Activated T-cell treated with anti-CD3 and anti-CD28 coated beads, Interleukin-2, amount 50 U/mL, for 72 hours (primary cell): ENCODE measurements at regions not wholly inside any gene's neighbourhood (a gene's known extent, or its start where the extent isn't known, plus 50 kb on each side); places are given as distances from the start of the nearest gene placed in this dataset.
"Not testable (repeated sequence)": the region's sequence is repeated elsewhere in the genome, so short reads cannot be mapped to it uniquely, and the experiment has no call there.

Source experiments
- ATAC-seq, 2 donors: fragments of 150-1000 bp; cut with Tn5 transposase; replicated peaks in 1 of 2; 2 replicates each; pipeline ENCODE4 v1.10.0; 2021; ENCODE audit warnings: moderate library complexity in 2 of 2, mild to moderate bottlenecking in 1 of 2
- DNase-seq, 2 donors: peaks; one replicate each; pipeline ENCODE4 v3.0.0; 2021 to 2022; ENCODE audit warnings: mixed read lengths in 1 of 2
- H3K27ac Mint-ChIP-seq: one replicate; pipeline ENCODE4 v1.8.0; 2022; ENCODE audit warnings: mild to moderate bottlenecking, moderate library complexity, mixed read lengths
- H3K27me3 Mint-ChIP-seq: one replicate; pipeline ENCODE4 v1.8.0; 2022; ENCODE audit warnings: low read depth, mixed read lengths
- H3K36me3 Mint-ChIP-seq, 2 donors: one replicate each; pipeline ENCODE4 v1.8.0; 2022; ENCODE audit warnings: mixed read lengths in 2 of 2, mild to moderate bottlenecking in 1 of 2; ENCODE audit not compliant: insufficient read depth in 2 of 2
- H3K4me1 Mint-ChIP-seq: one replicate; pipeline ENCODE4 v1.8.0; 2022; ENCODE audit warnings: low read depth, mixed read lengths
- H3K4me3 Mint-ChIP-seq, 2 donors: one replicate each; pipeline ENCODE4 v1.8.0; 2022; ENCODE audit warnings: mild to moderate bottlenecking in 2 of 2, mixed read lengths in 2 of 2, moderate library complexity in 2 of 2
- H3K9me3 Mint-ChIP-seq, 2 donors: one replicate each; pipeline ENCODE4 v1.8.0; 2022; ENCODE audit warnings: mixed read lengths in 2 of 2

DNA sequence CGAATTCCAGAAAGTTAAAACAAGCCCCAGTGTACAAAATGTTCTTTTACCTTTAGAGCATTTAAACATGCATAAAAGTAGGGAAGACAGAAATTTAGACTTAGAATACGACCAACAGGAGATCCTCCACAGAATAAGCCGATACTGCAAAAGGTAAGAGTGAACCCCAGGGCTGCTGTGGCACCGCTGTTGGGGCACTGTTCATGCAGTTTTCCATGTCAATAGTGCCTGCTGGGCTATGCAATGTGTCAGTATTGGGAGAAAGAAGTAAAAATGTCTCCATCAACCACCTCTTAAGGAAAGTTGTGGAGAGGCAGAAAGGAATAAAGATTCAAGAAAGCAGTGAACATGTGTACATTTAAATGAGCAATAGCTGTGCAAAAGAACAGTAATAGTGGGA is 326.5 kb upstream of the SEMA3C start:
- DNase-seq (no peak), ATAC-seq (no peak)
- H3K9me3 Mint-ChIP-seq = peaks cover 4 to 14% of the 10 kb centered on the region in 2 donors
- no peak overlapping the region for H3K4me3 Mint-ChIP-seq
- H3K27ac Mint-ChIP-seq = no peak overlapping the region
- H3K4me1 Mint-ChIP-seq = no peaks in the 10 kb centered on the region
- no peaks in the 10 kb centered on the region for H3K36me3 Mint-ChIP-seq
- no peaks in the 10 kb centered on the region for H3K27me3 Mint-ChIP-seq

DNA sequence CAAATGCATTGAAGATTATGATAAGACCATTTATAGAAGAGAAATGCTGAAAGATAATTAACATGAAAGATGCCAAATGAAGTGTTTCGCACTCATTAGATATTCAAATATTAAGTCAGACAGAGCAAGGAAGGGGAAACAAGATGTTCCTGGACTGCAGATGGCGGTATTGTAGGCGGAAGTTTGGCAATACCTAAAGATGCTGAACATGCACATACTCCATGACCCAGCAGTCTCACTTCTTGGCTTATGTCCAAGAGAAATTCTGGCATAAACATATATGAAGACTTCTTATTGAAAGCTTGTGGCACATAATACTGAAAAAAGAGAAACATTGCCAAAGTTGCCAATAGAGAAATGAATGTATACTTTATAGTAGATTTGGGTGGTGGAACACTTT is 325.4 kb upstream of the SEMA3C start:
- no peaks in the 10 kb centered on the region for H3K27me3 Mint-ChIP-seq
- H3K27ac Mint-ChIP-seq = no peak overlapping the region
- no peak for ATAC-seq

DNA sequence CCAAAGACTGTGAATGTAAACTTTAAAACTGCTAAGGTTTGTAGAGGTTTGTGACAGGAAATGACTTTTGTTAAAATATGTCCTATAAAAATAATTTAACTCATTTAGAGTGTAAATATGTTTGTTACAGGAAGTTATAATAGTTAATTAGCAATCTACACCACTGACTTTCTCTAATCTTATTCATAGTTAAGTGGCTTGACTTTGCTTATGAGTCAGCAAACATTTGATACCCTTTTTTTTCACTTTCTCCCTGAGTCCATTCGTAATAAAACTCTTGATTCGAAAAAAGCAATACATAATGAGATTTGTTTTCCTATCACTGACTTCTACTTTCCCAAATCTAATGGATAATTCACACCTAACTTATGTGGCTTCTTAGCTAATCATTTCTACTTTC is 317.7 kb upstream of the SEMA3C start:
- Mint-ChIP-seq H3K4me3 (no peak overlapping the region), H3K9me3 (peaks cover 2 to 9% of the 10 kb centered on the region in 2 donors), H3K36me3 (no peaks in the 10 kb centered on the region), H3K27me3 (no peaks in the 10 kb centered on the region), H3K4me1 (no peaks in the 10 kb centered on the region), H3K27ac (no peak overlapping the region)
- DNase-seq (no peak), ATAC-seq (no peak)

More for the DNA sequence above, 325.4 kb upstream of the SEMA3C start:
- no peak for DNase-seq
- H3K9me3 Mint-ChIP-seq = peaks cover 4 to 13% of the 10 kb centered on the region in 2 donors
- H3K4me1 Mint-ChIP-seq = no peaks in the 10 kb centered on the region
- H3K4me3 Mint-ChIP-seq = no peak overlapping the region
- H3K36me3 Mint-ChIP-seq = no peaks in the 10 kb centered on the region

DNA sequence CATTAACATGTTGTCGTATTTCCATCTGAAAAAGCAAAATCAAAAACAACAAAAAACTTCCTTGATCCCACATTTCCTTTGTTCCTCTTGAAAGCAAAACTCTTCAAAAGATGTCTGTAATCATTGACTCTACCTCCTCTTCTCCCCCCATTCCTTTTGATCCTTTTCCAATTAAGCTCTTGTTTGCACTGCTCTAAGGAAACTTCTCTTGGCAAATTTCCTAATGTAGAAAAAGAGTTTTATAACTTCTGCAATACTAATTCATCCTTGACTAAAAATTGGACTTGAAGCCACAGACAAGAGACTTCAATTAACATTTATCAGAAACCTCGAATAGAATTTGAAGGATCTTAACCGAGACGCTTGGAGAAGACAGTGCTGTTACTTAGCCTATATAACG is 317.1 kb upstream of the SEMA3C start:
- DNase-seq (no peak), ATAC-seq (no peak)
- H3K9me3 Mint-ChIP-seq = peaks cover 2 to 6% of the 10 kb centered on the region in 2 donors
- no peak overlapping the region for H3K27ac Mint-ChIP-seq
- no peak overlapping the region for H3K4me3 Mint-ChIP-seq
- H3K36me3 Mint-ChIP-seq = no peaks in the 10 kb centered on the region
- H3K4me1 Mint-ChIP-seq = no peaks in the 10 kb centered on the region
- no peaks in the 10 kb centered on the region for H3K27me3 Mint-ChIP-seq

DNA sequence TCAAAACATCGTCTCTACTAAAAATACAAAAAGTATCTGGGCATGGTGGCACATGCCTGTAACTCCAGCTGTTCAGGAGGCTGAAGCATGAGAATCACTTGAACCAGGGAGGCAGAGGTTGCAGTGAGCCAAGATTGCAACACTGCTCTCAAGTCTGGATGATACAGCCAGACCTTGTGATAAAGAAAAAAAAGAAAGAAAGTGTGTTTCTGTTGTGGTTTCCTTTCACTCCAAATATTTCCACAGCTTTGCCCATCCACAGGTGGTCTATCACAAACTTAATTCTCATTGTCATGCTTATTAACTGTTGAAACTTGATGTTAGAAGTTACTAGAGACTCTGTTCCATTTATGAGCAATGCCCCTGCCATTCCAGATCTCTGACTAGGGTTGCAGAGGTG is 316.0 kb upstream of the SEMA3C start:
- no peak for ATAC-seq
- no peaks in the 10 kb centered on the region for H3K4me1 Mint-ChIP-seq
- peaks cover 2 to 4% of the 10 kb centered on the region in 2 donors for H3K9me3 Mint-ChIP-seq
- H3K4me3 Mint-ChIP-seq = no peak overlapping the region
- DNase-seq = no peak
- H3K36me3 Mint-ChIP-seq = no peaks in the 10 kb centered on the region
- no peaks in the 10 kb centered on the region for H3K27me3 Mint-ChIP-seq
- no peak overlapping the region for H3K27ac Mint-ChIP-seq

DNA sequence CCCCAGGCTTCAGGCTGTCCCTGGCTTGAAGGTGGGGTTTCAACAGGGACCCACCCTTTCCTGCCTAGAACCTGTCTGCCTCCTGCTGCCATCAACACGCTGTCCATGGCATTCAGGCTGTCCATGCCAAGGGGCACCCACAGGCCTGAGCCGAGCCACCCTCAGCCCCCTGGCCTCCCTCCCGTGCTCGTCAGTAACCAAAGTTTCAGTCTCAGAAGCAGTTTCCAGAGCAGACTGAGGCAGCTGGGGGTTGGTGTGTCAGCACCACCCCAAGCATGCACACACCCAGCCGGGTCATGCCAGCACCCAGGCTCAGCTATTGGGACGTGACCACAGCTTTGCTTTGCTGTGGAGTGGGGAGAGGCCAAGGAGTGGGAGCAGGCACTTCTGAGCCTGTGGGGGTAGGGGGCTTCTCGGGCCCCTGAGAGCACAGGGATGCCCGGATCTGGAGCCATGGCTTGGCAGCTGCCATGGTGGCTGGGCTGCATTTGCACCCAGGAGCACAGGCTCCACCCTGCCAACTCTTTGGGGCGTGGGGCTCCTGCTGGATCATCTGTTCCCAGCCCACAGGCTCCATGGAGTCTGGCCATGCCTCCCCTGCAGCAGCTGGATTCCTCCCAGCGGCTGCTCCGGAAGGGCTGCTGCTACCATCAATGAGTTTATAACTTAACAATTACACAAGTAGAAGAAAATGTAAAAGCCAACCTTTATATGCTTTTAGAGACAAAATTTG is 314.5 kb upstream of the SEMA3C start:
- ATAC-seq (no peak), DNase-seq (no peak)
- Mint-ChIP-seq H3K27ac (no peak overlapping the region), H3K36me3 (no peaks in the 10 kb centered on the region), H3K4me3 (no peak overlapping the region), H3K27me3 (no peaks in the 10 kb centered on the region), H3K9me3 (peaks cover 2 to 6% of the 10 kb centered on the region in 2 donors), H3K4me1 (no peaks in the 10 kb centered on the region)

DNA sequence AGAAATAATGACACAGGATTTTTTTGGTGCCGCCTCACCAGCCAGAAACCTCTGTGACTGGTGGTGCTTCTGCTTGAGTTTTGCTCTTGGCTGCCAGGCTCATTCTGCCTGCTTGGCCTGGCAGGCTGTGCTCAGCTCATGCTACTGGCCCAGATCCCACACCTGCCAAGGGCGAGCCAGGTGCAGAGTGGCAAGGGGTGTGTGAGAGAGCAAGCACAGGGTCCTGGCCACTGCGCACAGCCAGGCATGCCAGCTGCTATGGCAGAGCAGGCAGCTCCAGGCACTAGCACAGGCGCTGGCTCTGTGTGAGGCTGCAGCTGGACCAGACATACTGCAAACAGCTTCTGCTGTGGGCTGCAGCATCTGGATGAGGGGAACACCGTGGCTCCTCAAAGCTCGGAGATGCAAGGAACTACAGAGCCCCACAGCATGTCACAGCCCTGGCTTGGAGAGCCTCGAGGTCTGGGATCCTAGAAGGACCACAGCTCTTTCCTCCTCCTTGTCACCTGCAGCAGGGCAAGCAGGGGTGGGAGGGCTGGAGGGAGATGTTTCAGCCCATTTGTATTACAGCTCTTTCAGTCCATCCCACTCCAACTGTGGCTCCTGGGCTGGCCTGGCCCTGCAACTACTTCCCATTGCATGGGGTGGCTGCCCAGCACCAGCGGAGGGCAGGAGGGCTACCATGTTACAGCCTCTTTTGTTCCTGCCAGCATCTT is 313.4 kb upstream of the SEMA3C start:
- Mint-ChIP-seq H3K4me1 (no peaks in the 10 kb centered on the region), H3K27me3 (no peaks in the 10 kb centered on the region), H3K4me3 (no peak overlapping the region), H3K9me3 (peaks cover 0 to 8% of the 10 kb centered on the region in 2 donors), H3K27ac (no peak overlapping the region), H3K36me3 (no peaks in the 10 kb centered on the region)
- no peak for ATAC-seq
- no peak for DNase-seq

DNA sequence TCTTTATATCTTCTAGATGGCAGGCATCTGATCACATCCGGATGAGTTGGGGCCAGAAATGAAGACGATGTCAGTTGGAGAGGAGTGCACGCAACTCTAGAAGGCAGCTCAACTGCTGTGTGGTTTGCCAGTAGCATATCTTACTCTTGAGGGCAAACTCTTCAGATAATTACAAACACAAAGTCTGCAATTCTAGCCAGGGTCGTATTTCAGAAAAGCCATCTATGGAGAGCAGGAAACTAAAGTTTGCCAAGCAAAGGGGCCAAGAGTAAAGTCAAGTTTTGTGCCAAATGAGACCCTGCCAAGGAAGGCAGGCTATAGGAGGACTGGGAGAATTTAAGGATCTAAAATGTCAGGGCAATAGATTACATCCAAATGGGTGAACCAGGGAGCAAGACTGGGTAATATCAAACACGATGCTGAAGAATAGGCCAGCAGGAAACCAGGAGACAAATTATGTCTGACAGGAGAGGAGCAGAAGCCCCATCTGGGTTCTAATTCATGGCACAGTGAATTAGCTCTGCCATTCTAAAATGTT is 312.5 kb upstream of the SEMA3C start:
- DNase-seq (no peak), ATAC-seq (no peak)
- Mint-ChIP-seq H3K27ac (no peak overlapping the region), H3K4me1 (no peaks in the 10 kb centered on the region), H3K4me3 (no peak overlapping the region), H3K27me3 (no peaks in the 10 kb centered on the region), H3K9me3 (peaks cover 0 to 8% of the 10 kb centered on the region in 2 donors), H3K36me3 (no peaks in the 10 kb centered on the region)

DNA sequence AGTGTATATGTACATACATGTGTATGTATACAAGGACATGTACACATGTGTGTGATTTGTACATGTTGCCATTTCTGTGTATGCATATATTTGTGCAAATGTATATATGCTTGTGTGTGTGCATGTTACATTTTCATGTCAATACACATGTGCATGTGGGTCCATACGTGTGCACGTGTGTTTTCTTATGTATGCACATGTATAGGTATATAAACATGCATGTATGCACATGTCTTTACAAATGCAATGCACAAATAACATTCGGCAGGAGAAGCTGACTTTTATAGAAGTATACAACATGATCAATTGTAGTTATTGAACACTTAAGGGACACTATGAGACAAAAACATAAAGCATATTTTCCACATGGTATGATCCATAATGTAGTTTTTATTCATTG is 307.4 kb upstream of the SEMA3C start:
- no peak for ATAC-seq
- Mint-ChIP-seq H3K27me3 (no peaks in the 10 kb centered on the region), H3K4me1 (no peaks in the 10 kb centered on the region), H3K4me3 (no peak overlapping the region), H3K9me3 (peaks cover 2 to 18% of the 10 kb centered on the region in 2 donors), H3K27ac (no peak overlapping the region), H3K36me3 (no peaks in the 10 kb centered on the region)
- no peak for DNase-seq

DNA sequence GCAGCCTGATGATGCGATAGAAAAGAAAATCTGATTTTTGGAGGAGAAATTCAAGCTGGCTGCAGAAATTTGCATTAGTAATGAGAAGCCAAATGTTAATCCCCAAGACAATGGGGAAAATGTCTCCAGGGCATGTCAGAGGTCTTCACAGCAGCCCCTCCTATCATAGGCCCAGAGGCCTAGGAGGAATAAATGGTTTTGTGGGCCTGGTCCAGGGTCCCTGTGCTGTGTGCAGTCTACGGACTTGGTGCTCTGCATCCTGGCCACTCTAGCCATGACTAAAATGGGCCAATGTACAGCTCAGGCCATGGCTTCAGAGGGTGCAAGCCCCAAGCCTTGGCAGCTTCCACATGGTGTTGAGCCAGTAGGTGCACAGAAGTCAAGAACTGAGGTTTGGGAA is 303.8 kb upstream of the SEMA3C start:
- peaks cover 2 to 14% of the 10 kb centered on the region in 2 donors for H3K9me3 Mint-ChIP-seq
- not testable (repeated sequence) for H3K36me3 Mint-ChIP-seq, ATAC-seq, H3K27me3 Mint-ChIP-seq, H3K27ac Mint-ChIP-seq, H3K4me1 Mint-ChIP-seq, H3K4me3 Mint-ChIP-seq, DNase-seq

DNA sequence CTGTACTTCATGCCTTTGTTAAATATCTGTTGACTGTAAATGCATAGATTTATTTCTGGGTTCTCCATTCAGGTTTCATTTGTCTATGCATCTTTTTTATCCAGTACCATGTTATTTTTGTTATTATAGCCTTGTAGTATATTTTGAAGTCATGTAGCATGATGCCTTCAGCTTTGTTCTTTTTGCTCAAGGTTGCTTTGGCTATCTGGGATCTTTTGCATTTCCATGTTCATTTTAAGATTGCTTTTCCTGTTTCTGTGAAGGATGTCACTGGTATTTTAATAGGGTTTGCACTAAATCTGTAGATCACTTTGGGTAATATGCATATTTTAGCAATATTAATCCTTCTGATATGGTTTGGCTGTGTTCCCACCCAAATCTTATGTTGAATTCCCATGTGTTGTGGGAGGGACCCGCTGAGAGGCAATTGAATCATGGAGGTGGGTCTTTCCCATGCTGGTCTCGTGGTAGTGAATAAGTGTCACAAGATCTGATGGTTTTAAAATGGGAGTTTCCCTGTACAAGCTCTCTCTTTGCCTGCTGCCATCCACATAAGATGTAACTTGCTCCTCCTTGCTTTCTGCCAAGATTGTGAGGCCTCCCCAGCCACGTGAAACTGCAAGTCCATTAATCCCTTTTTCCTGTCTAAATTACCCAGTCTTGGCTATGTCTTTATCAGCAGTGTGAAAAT is 302.8 kb upstream of the SEMA3C start:
- ATAC-seq = no peak
- Mint-ChIP-seq H3K4me3 (no peak overlapping the region), H3K27ac (no peak overlapping the region), H3K27me3 (no peaks in the 10 kb centered on the region), H3K9me3 (peaks cover 2 to 11% of the 10 kb centered on the region in 2 donors), H3K36me3 (no peaks in the 10 kb centered on the region), H3K4me1 (peaks cover 4% of the 10 kb centered on the region)
- no peak for DNase-seq

DNA sequence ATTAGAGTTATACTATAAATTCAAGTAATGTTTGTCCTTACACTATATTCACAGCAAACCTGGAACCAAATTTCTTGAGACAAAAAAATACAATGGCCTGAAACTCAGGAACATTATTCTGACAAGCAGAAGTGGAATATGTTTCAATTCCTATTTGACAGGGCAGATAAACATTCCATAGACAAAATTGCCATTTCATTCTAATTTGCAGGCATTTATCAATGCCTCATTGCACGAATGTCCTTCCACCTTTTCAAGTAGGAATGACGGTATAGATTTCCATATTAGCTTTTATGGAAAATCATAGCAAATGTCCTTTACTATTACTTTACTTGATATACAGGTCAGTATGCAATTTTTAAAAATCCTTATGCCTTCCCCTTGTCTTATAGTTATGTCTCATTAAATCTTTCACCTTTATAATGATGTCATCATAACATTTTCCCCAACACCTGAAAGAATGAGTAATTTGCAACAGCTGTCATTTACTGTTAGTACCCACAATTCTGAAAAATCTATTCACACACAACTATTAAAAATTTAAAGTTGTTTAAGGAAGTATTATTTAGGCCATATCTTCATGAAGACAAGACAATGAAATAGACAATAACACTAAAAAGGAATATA is 299.7 kb upstream of the SEMA3C start:
- peaks cover 3 to 8% of the 10 kb centered on the region in 2 donors for H3K9me3 Mint-ChIP-seq
- no peaks in the 10 kb centered on the region for H3K36me3 Mint-ChIP-seq
- H3K27me3 Mint-ChIP-seq = no peaks in the 10 kb centered on the region
- H3K4me1 Mint-ChIP-seq = peaks cover 4% of the 10 kb centered on the region
- no peak for ATAC-seq
- H3K4me3 Mint-ChIP-seq = no peak overlapping the region
- DNase-seq = no peak
- H3K27ac Mint-ChIP-seq = no peak overlapping the region

DNA sequence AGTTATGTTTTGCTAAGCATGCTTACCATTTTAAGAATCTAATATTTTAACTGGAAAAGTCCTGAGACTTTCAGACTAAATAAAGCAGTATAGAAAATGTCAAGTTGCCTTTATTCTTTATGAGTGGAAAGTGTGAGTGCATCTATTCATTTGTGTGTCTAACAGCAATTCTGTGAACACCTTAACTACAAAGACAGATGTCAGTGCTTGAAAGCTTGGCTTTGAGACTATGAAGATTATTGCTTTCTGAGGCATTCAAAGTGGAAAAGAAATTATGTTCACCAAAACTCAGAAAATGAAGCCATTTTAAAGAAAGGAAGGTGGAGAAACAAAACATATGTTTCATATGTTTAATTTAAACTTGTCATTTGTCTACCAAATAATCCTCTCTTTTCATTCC is 294.5 kb upstream of the SEMA3C start:
- ATAC-seq (no peak), DNase-seq (no peak)
- Mint-ChIP-seq H3K4me3 (no peak overlapping the region), H3K27ac (no peak overlapping the region), H3K9me3 (peaks cover 1 to 2% of the 10 kb centered on the region in 2 donors), H3K27me3 (no peaks in the 10 kb centered on the region), H3K4me1 (no peaks in the 10 kb centered on the region), H3K36me3 (peaks cover 0 to 2% of the 10 kb centered on the region in 2 donors)
